H1 (cell line): ENCODE measurements at regions not wholly inside any gene's neighbourhood (a gene's known extent, or its start where the extent isn't known, plus 50 kb on each side); places are given as distances from the start of the nearest gene placed in this dataset.

Source experiments
- CTCF ChIA-PET: fragments of 300-600 bp; sonication (Branson Sonifier 250); formaldehyde crosslinking; loops from one replicate; lab custom pipeline; 2021; ENCODE audit not compliant: partially characterized antibody; lab: Charles Lee
- POLR2A ChIA-PET: fragments of 300-600 bp; sonication (Branson Sonifier 250); formaldehyde crosslinking; loops from one replicate; lab custom pipeline; 2021; ENCODE audit warnings: inconsistent platforms; ENCODE audit not compliant: partially characterized antibody; lab: Charles Lee
- DNase-seq, 2 experiments: peaks; one replicate each; pipeline versions ENCODE4 v3.0.0 to v3.0.0-alpha.2; 2010 to 2022; ENCODE audit warnings: low spot score in 2 of 2, low read depth in 1 of 2, mixed read lengths in 1 of 2
- FAIRE-seq: peaks from 2 replicates; lab custom pipeline; 2011; peaks lifted over from hg19 to GRCh38; lab: Jason Lieb, UNC
- H2AFZ ChIP-seq: 2 replicates; pipeline ENCODE4 v1.8.1; 2012; ENCODE audit warnings: low read length, inconsistent platforms
- H2AK5ac ChIP-seq: 2 replicates; pipeline ENCODE4 v1.6.1; 2013; ENCODE audit warnings: low read depth, low read length
- H2BK120ac ChIP-seq: replicated peaks from 2 replicates; pipeline ENCODE3; 2013; ENCODE audit warnings: low read depth, low read length, inconsistent platforms
- H2BK12ac ChIP-seq: 2 replicates; pipeline ENCODE4 v1.6.1; 2013; ENCODE audit warnings: low read depth, low read length
- H2BK15ac ChIP-seq: 2 replicates; pipeline ENCODE4 v1.6.1; 2013; ENCODE audit warnings: low read length
- H2BK20ac ChIP-seq: 2 replicates; pipeline ENCODE4 v1.6.1; 2013; ENCODE audit warnings: low read length
- H2BK5ac ChIP-seq: 2 replicates; pipeline ENCODE4 v1.6.1; 2013; ENCODE audit warnings: low read depth, low read length
- H3K14ac ChIP-seq: 2 replicates; pipeline ENCODE4 v1.6.1; 2013; ENCODE audit warnings: inconsistent platforms; ENCODE audit not compliant: insufficient read length
- H3K18ac ChIP-seq: 2 replicates; pipeline ENCODE4 v1.6.1; 2013; ENCODE audit warnings: low read length; ENCODE audit errors: extremely low read depth
- H3K23ac ChIP-seq: 2 replicates; pipeline ENCODE4 v1.6.1; 2013; ENCODE audit warnings: inconsistent platforms; ENCODE audit not compliant: insufficient read length
- H3K23me2 ChIP-seq: 2 replicates; pipeline ENCODE4 v1.6.1; 2013; ENCODE audit warnings: low read depth, low read length
- H3K27ac ChIP-seq: 2 replicates; pipeline ENCODE4 v1.6.1; 2011; ENCODE audit warnings: low read depth, low read length, inconsistent platforms
- H3K27me3 ChIP-seq, 4 experiments: replicated peaks in 1 of 4; 1 replicate in 1 of 4; 2 replicates in 3 of 4; pipeline versions ENCODE4 v1.6.1 to v1.8.1; 2011 to 2013; ENCODE audit warnings: low read length in 3 of 4, mild to moderate bottlenecking in 3 of 4, inconsistent platforms in 2 of 4, mixed read lengths in 2 of 4, moderate library complexity in 1 of 4; ENCODE audit not compliant: control insufficient read depth in 3 of 4, insufficient read depth in 3 of 4; ENCODE audit errors: extremely low read depth in 1 of 4
- H3K36me3 ChIP-seq, 4 experiments: 2 replicates each; pipeline versions ENCODE4 v1.6.1 to v1.8.1; 2011 to 2013; ENCODE audit warnings: mild to moderate bottlenecking in 4 of 4, low read length in 3 of 4, moderate library complexity in 2 of 4, control low read depth in 1 of 4, inconsistent platforms in 1 of 4; ENCODE audit not compliant: insufficient read depth in 4 of 4, control insufficient read depth in 2 of 4
- H3K4ac ChIP-seq: replicated peaks from 2 replicates; pipeline ENCODE3; 2013; ENCODE audit warnings: low read length, low read depth, mixed read lengths, inconsistent platforms; ENCODE audit not compliant: insufficient read length
- H3K4me1 ChIP-seq, 4 experiments: replicated peaks in 1 of 4; 1 replicate in 1 of 4; 2 replicates in 3 of 4; pipeline versions ENCODE4 v1.6.1 to v1.8.1; 2011 to 2013; ENCODE audit warnings: low read length in 3 of 4, inconsistent platforms in 2 of 4, mixed read lengths in 1 of 4; ENCODE audit not compliant: insufficient read depth in 4 of 4, control insufficient read depth in 3 of 4
- H3K4me2 ChIP-seq, 2 experiments: 2 replicates each; pipeline versions ENCODE4 v1.6.1 to v1.8.1; 2011 to 2013; ENCODE audit warnings: low read depth in 2 of 2, low read length in 2 of 2, control low read depth in 1 of 2, inconsistent platforms in 1 of 2, mild to moderate bottlenecking in 1 of 2; ENCODE audit not compliant: insufficient read depth in 1 of 2
- H3K4me3 ChIP-seq, 4 experiments: fragments of 200-600, 300-600 bp in 1 of 4; sonication (generic), shearing (Covaris generic), sonication (Bioruptor Twin) in 1 of 4; 2 replicates each; pipeline versions ENCODE4 v1.5.1 to v1.8.1; 2011 to 2016; ENCODE audit warnings: low read length in 4 of 4, low read depth in 3 of 4, control low read depth in 2 of 4, inconsistent platforms in 2 of 4, mild to moderate bottlenecking in 2 of 4, mixed read lengths in 1 of 4, moderate library complexity in 1 of 4; ENCODE audit not compliant: insufficient read depth in 2 of 4; ENCODE audit errors: extremely low read depth in 1 of 4
- H3K56ac ChIP-seq: replicated peaks from 2 replicates; pipeline ENCODE3; 2013; ENCODE audit warnings: low read depth, mild to moderate bottlenecking, mixed read lengths, low read length, inconsistent platforms; ENCODE audit not compliant: insufficient read length
- H3K79me1 ChIP-seq: 2 replicates; pipeline ENCODE4 v1.6.1; 2013; ENCODE audit warnings: low read depth, low read length, control low read depth
- H3K79me2 ChIP-seq, 2 experiments: 2 replicates each; pipeline versions ENCODE4 v1.6.1 to v1.8.1; 2012 to 2013; ENCODE audit warnings: low read length in 2 of 2, mild to moderate bottlenecking in 2 of 2, inconsistent platforms in 1 of 2; ENCODE audit not compliant: insufficient read depth in 2 of 2, control insufficient read depth in 1 of 2
- H3K9ac ChIP-seq, 4 experiments: replicated peaks in 1 of 4; 1 replicate in 1 of 4; 2 replicates in 3 of 4; pipeline versions ENCODE4 v1.6.1 to v1.8.1; 2011 to 2013; ENCODE audit warnings: low read depth in 3 of 4, low read length in 3 of 4, control low read depth in 2 of 4, mild to moderate bottlenecking in 2 of 4, moderate library complexity in 2 of 4, inconsistent platforms in 1 of 4; ENCODE audit errors: extremely low read depth in 1 of 4
- H3K9me3 ChIP-seq, 2 experiments: 2 replicates each; pipeline versions ENCODE4 v1.6.1 to v1.8.1; 2012 to 2013; ENCODE audit warnings: mild to moderate bottlenecking in 2 of 2, moderate library complexity in 2 of 2, control low read depth in 1 of 2, inconsistent platforms in 1 of 2, low read depth in 1 of 2, low read length in 1 of 2, mixed read lengths in 1 of 2; ENCODE audit not compliant: insufficient read depth in 2 of 2
- H4K20me1 ChIP-seq, 2 experiments: replicated peaks in 1 of 2; 2 replicates each; pipeline versions ENCODE3 to v1.8.1; 2011 to 2013; ENCODE audit warnings: inconsistent platforms in 2 of 2, low read length in 2 of 2, mild to moderate bottlenecking in 1 of 2; ENCODE audit not compliant: insufficient read depth in 2 of 2, control insufficient read depth in 1 of 2
- H4K5ac ChIP-seq: 2 replicates; pipeline ENCODE4 v1.6.1; 2013; ENCODE audit warnings: low read length, low read depth, mixed read lengths, inconsistent platforms; ENCODE audit not compliant: insufficient read length
- H4K8ac ChIP-seq: 2 replicates; pipeline ENCODE4 v1.8.0; 2013; ENCODE audit warnings: mild to moderate bottlenecking, moderate library complexity, low read length, inconsistent platforms; ENCODE audit not compliant: insufficient read depth; ENCODE audit errors: extremely low read depth
- H4K91ac ChIP-seq: replicated peaks from 2 replicates; pipeline ENCODE3; 2013; ENCODE audit warnings: low read length, mixed read lengths, inconsistent platforms; ENCODE audit not compliant: insufficient read length
- ASH2L ChIP-seq: fragments of 200-600, 300-600 bp; sonication (generic); IDR thresholded peaks from one replicate; pipeline ENCODE4 v1.7.1; 2017; ENCODE audit warnings: low read length
- ATF3 ChIP-seq: IDR thresholded peaks from 2 replicates; pipeline ENCODE4 v1.6.1; 2011; ENCODE audit warnings: low read depth, mild to moderate bottlenecking, low read length; ENCODE audit not compliant: insufficient read depth
- BACH1 ChIP-seq: IDR thresholded peaks from 2 replicates; pipeline ENCODE4 v1.6.1; 2012; ENCODE audit warnings: low read length, improper control_type of control experiment
- CEBPB ChIP-seq: IDR thresholded peaks from 2 replicates; pipeline ENCODE4 v1.6.1; 2012; ENCODE audit warnings: low read depth, low read length
- E2F6 ChIP-seq: IDR thresholded peaks from 2 replicates; pipeline ENCODE4 v1.6.1; 2012; ENCODE audit warnings: inconsistent platforms
- PHF8 ChIP-seq: fragments of 200-600 bp; sonication (generic); conservative IDR thresholded peaks from 2 replicates; pipeline ENCODE4 v1.7.1; 2012; ENCODE audit warnings: low read depth, mild to moderate bottlenecking, inconsistent platforms, low read length, moderate library complexity
- SIN3A ChIP-seq, 2 experiments: IDR thresholded peaks in 1 of 2; conservative IDR thresholded peaks in 1 of 2; 2 replicates each; pipeline ENCODE4 v1.6.1; 2011 to 2012; ENCODE audit warnings: low read length in 2 of 2, improper control_type of control experiment in 1 of 2, low read depth in 1 of 2, mild to moderate bottlenecking in 1 of 2
- SIRT6 ChIP-seq: IDR thresholded peaks from one replicate; pipeline ENCODE4 v1.7.1; 2012; ENCODE audit warnings: low read length, inconsistent platforms
- TEAD4 ChIP-seq: IDR thresholded peaks from 2 replicates; pipeline ENCODE4 v1.6.1; 2012; ENCODE audit warnings: low read depth, low read length, inconsistent platforms, mixed read lengths
- USF2 ChIP-seq: IDR thresholded peaks from 2 replicates; pipeline ENCODE4 v1.6.1; 2011; ENCODE audit warnings: low read length, improper control_type of control experiment
- WGBS, 2 experiments: shearing (Covaris generic) in 1 of 2; methylation state at CpG; one replicate each; pipeline versions ENCODE4 v1.1.6 to v1.1.7; 2013 to 2015; ENCODE audit warnings: low lambda C conversion rate in 2 of 2, mixed read lengths in 2 of 2, inconsistent platforms in 1 of 2, low coverage in 1 of 2, missing lambda C conversion rate in 1 of 2; ENCODE audit not compliant: insufficient replicate concordance in 2 of 2, insufficient coverage in 1 of 2, insufficient read length in 1 of 2; ENCODE audit errors: extremely low coverage in 1 of 2, missing lambda C conversion rate in 1 of 2; 5-methylcytosine and 5-hydroxymethylcytosine counted together

DNA sequence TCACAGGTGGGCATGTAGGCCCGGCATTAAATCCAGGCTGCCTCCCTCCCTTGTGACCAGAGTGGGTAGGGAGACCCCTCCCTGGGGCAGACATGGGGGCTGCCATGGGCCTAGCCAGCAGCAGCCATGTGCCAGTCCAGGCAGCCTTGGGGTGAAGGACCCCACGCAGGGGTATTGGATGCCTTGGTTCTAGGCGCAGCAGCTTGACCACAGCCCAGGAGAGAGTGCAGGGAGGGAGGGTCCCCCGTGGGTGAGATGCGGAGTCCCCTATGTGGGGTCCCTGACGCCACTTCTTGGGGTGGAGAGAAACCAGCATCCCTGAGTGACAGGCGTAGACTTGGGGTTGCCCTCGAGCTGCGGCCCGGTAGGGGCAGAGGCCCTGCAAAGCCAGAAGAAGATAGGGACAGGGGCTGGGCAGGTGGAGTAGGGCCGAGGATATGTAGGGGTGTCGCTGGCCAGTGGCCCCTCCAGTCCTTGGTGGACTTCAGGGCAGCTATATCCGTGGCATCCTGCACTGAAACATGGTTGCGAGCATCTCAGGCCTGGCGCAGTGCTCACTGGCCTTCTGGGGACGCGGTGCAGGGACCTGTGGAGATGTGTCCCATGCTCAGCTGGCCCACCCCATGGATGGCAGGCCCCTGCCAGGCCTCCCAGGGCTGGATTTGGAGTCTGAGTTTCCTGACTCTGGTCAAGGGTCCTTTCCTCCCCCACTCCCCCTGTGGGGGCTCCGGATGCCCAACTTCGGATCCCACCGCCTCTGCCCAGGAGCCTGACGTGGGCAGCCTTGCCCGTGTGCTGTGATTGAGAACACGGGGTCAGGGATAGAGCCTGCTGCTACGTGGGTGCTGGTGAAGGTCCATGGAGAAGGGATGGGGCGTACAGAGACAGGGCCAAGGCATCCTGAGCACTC is 1179.8 kb downstream of the BRD1 start:
- H3K27me3 ChIP-seq = no peaks in the 10 kb centered on the region
- no peak for FAIRE-seq
- TF ChIP-seq BACH1 = no peak
- no peak for TF ChIP-seq E2F6
- TF ChIP-seq CEBPB = no peak
- TF ChIP-seq ASH2L = no peak
- TF ChIP-seq PHF8 = no peak
- TF ChIP-seq SIRT6 = no peak
- TF ChIP-seq SIN3A (conservative IDR thresholded peaks at IDR 0.05 in 1 of 2, IDR thresholded peaks at IDR 0.05 in 1 of 2; ENCODE audit: low read depth in 1 of 2, low read length in 2 of 2) = no peak
- TF ChIP-seq TEAD4 = no peak
- no peak for TF ChIP-seq USF2
- no peak for TF ChIP-seq ATF3

More for the DNA sequence above, 1179.8 kb downstream of the BRD1 start:
- no peak overlapping the region for H4K8ac ChIP-seq
- peaks cover 2 to 21% of the 10 kb centered on the region in 2 experiments for H4K20me1 ChIP-seq
- peaks cover 5% of the 10 kb centered on the region for H3K79me1 ChIP-seq
- no peak overlapping the region for H3K4me3 ChIP-seq
- no peak overlapping the region for H3K27ac ChIP-seq
- no peak overlapping the region for H3K4me2 ChIP-seq
- no peak overlapping the region for H4K91ac ChIP-seq
- H3K79me2 ChIP-seq = no peaks in the 10 kb centered on the region
- H2BK12ac ChIP-seq = no peak overlapping the region
- no peak overlapping the region for H2BK120ac ChIP-seq
- H2AK5ac ChIP-seq = no peak overlapping the region
- H3K56ac ChIP-seq = no peak overlapping the region
- no peaks in the 10 kb centered on the region for H3K23me2 ChIP-seq
- H2BK20ac ChIP-seq = no peak overlapping the region
- no peak overlapping the region for H3K23ac ChIP-seq
- 92% methylated on average over 23 of the region's 25 CpGs; no CpG with 5 or more reads in 1 of the 2 experiments for WGBS, 2 experiments
- no peaks in the 10 kb centered on the region for H3K9me3 ChIP-seq
- ChIA-PET POLR2A (no interaction called here), CTCF (interaction anchor here (0.9 to 1.8 kb wide), 2 partner anchors 15 to 19 kb away, joined by 3 to 5 read pairs; no protein-coding TSS in a partner anchor)
- H3K36me3 ChIP-seq = no peaks in the 10 kb centered on the region
- H3K4me1 ChIP-seq = no peaks in the 10 kb centered on the region; a peak in 3 of 7 replicates
- no peak overlapping the region for H3K14ac ChIP-seq
- DNase-seq = no peak
- no peak overlapping the region for H2BK5ac ChIP-seq
- no peak overlapping the region for H3K9ac ChIP-seq
- no peak overlapping the region for H4K5ac ChIP-seq
- H3K18ac ChIP-seq = no peak overlapping the region
- no peak overlapping the region for H3K4ac ChIP-seq
- no peak overlapping the region for H2BK15ac ChIP-seq
- no peak overlapping the region for H2AFZ ChIP-seq
